ENCODE measurements at regions not wholly inside any gene's neighbourhood (a gene's known extent, or its start where the extent isn't known, plus 50 kb on each side); places are given as distances from the start of the nearest gene placed in this dataset.

GRCh38 chr4:41359422-41359775 is 102.7 kb downstream of the UCHL1 start:
- no peak for DNase-seq (ENCODE audit: low spot score)
- no peak overlapping the region for H3K4me3 ChIP-seq
- H3K27ac ChIP-seq, result peak overlapping the region; percentile 55 to 93
- TF ChIP-seq CTCF (IDR thresholded peaks at IDR 0.05), result no peak

GRCh38 chr4:41359836-41360213 is 103.1 kb downstream of the UCHL1 start:
- no peak for TF ChIP-seq CTCF (IDR thresholded peaks at IDR 0.05)
- no peak for DNase-seq (ENCODE audit: low spot score)
- Histone ChIP-seq H3K27ac (peak overlapping the region; percentile 74 to 93), H3K4me3 (peak overlapping the region; percentile 96)

GRCh38 chr4:41360214-41360920 is 103.6 kb downstream of the UCHL1 start:
- Histone ChIP-seq H3K27ac (peak overlapping the region; percentile 74 to 93), H3K4me3 (peak overlapping the region; percentile 96)
- TF ChIP-seq CTCF (IDR thresholded peaks at IDR 0.05), result no peak
- DNase-seq (ENCODE audit: low spot score), result peak; percentile 84

- no peak for DNase-seq (ENCODE audit: low spot score)
- peak overlapping the region; percentile 74 to 93 for H3K27ac ChIP-seq
- peak overlapping the region; percentile 96 for H3K4me3 ChIP-seq
- TF ChIP-seq CTCF (IDR thresholded peaks at IDR 0.05), result no peak
Observed at GRCh38 chr4:41360921-41361793, 104.4 kb downstream of the UCHL1 start.

- DNase-seq (ENCODE audit: low spot score), result no peak
- peak overlapping the region; percentile 74 to 93 for H3K27ac ChIP-seq
- peak overlapping the region; percentile 96 for H3K4me3 ChIP-seq
- TF ChIP-seq CTCF (IDR thresholded peaks at IDR 0.05), result no peak
Observed at GRCh38 chr4:41361794-41362526, 105.2 kb downstream of the UCHL1 start.

GRCh38 chr4:41362621-41363383 is 106.1 kb downstream of the UCHL1 start:
- no peak for TF ChIP-seq CTCF (IDR thresholded peaks at IDR 0.05)
- peak overlapping the region; percentile 74 to 93 for H3K27ac ChIP-seq
- H3K4me3 ChIP-seq, result peak overlapping the region; percentile 96
- DNase-seq (ENCODE audit: low spot score), result no peak

Measured in coronary artery (tissue), 2 donors.